G401.6 (cell line): ENCODE measurements at regions not wholly inside any gene's neighbourhood (a gene's known extent, or its start where the extent isn't known, plus 50 kb on each side); places are given as distances from the start of the nearest gene placed in this dataset.
"Not testable (repeated sequence)": the region's sequence is repeated elsewhere in the genome, so short reads cannot be mapped to it uniquely, and the experiment has no call there.

Experiments used
- FAIRE-seq: peaks from 2 replicates; lab custom pipeline; 2012; peaks lifted over from hg19 to GRCh38; lab: Jason Lieb, UNC

GRCh38 chr2:67304300-67304890 is 92.7 kb upstream of the ETAA1 start:
- no peak for FAIRE-seq

GRCh38 chr2:67309281-67309680 is 87.9 kb upstream of the ETAA1 start:
- no peak for FAIRE-seq

GRCh38 chr2:67311536-67311935 is 85.6 kb upstream of the ETAA1 start:
- no peak for FAIRE-seq

GRCh38 chr2:67312871-67313270 is 84.3 kb upstream of the ETAA1 start:
- no peak for FAIRE-seq

- no peak for FAIRE-seq
Measured at GRCh38 chr2:67313536-67313935, 83.6 kb upstream of the ETAA1 start.

- no peak for FAIRE-seq
Measured at GRCh38 chr2:67318031-67318430, 79.1 kb upstream of the ETAA1 start.

- no peak for FAIRE-seq
Measured at GRCh38 chr2:67318563-67318962, 78.6 kb upstream of the ETAA1 start.

- FAIRE-seq, result no peak
Measured at GRCh38 chr2:67318993-67319481, 78.1 kb upstream of the ETAA1 start.

- FAIRE-seq, result no peak
Measured at GRCh38 chr2:67320861-67321587, 76.1 kb upstream of the ETAA1 start.

GRCh38 chr2:67321588-67321903 is 75.6 kb upstream of the ETAA1 start:
- no peak for FAIRE-seq

- no peak for FAIRE-seq
Measured at GRCh38 chr2:67322353-67323001, 74.7 kb upstream of the ETAA1 start.

- FAIRE-seq, result no peak
Measured at GRCh38 chr2:67323209-67323991, 73.7 kb upstream of the ETAA1 start.

GRCh38 chr2:67329513-67329912 is 67.6 kb upstream of the ETAA1 start:
- FAIRE-seq, result no peak

GRCh38 chr2:67329951-67330350 is 67.2 kb upstream of the ETAA1 start:
- FAIRE-seq, result no peak

- not testable (repeated sequence) for FAIRE-seq
Measured at GRCh38 chr2:67331419-67332086, 65.6 kb upstream of the ETAA1 start.

- FAIRE-seq, result no peak
Measured at GRCh38 chr2:67337903-67338302, 59.2 kb upstream of the ETAA1 start.

- no peak for FAIRE-seq
Measured at GRCh38 chr2:67338601-67339233, 58.4 kb upstream of the ETAA1 start.

- FAIRE-seq, result no peak
Measured at GRCh38 chr2:67339234-67339885, 57.8 kb upstream of the ETAA1 start.

GRCh38 chr2:67340133-67341011 is 56.8 kb upstream of the ETAA1 start:
- FAIRE-seq, result no peak

- FAIRE-seq, result no peak
Measured at GRCh38 chr2:67341012-67341318, 56.2 kb upstream of the ETAA1 start.
